ENCODE measurements at regions not wholly inside any gene's neighbourhood (a gene's known extent, or its start where the extent isn't known, plus 50 kb on each side); places are given as distances from the start of the nearest gene placed in this dataset.
A peak's percentile ranks its signal among the peaks of the same experiment; 100 is the strongest.

GRCh38 chr2:12317814-12318426, 398.8 kb upstream of the TRIB2 start:
- peak in 2 of 3 experiments; percentile 12 to 15 for TF ChIP-seq CTCF (optimal IDR thresholded peaks at IDR 0.05 in 1 of 3, IDR thresholded peaks at IDR 0.05 in 1 of 3, conservative IDR thresholded peaks at IDR 0.05 in 1 of 3; ENCODE audit: extremely low read depth in 1 of 3, insufficient read depth in 2 of 3, low read length in 3 of 3)
- TF ChIP-seq EZH2 (IDR thresholded peaks at IDR 0.05; ENCODE audit: low read length) = no peak
